ELR (cell line): ENCODE measurements at regions not wholly inside any gene's neighbourhood (a gene's known extent, or its start where the extent isn't known, plus 50 kb on each side); places are given as distances from the start of the nearest gene placed in this dataset.
"Not testable (repeated sequence)": the region's sequence is repeated elsewhere in the genome, so short reads cannot be mapped to it uniquely, and the experiment has no call there.

Experiments
- DNase-seq: peaks from one replicate; pipeline ENCODE4 v3.0.0-alpha.2; 2015; ENCODE audit warnings: low read depth

- not testable (repeated sequence) for DNase-seq
Measured at GRCh38 chr9:94387338-94388010, 59.0 kb upstream of the NUTM2F start.

GRCh38 chr9:94388011-94388406, 59.6 kb upstream of the NUTM2F start:
- not testable (repeated sequence) for DNase-seq

DNA sequence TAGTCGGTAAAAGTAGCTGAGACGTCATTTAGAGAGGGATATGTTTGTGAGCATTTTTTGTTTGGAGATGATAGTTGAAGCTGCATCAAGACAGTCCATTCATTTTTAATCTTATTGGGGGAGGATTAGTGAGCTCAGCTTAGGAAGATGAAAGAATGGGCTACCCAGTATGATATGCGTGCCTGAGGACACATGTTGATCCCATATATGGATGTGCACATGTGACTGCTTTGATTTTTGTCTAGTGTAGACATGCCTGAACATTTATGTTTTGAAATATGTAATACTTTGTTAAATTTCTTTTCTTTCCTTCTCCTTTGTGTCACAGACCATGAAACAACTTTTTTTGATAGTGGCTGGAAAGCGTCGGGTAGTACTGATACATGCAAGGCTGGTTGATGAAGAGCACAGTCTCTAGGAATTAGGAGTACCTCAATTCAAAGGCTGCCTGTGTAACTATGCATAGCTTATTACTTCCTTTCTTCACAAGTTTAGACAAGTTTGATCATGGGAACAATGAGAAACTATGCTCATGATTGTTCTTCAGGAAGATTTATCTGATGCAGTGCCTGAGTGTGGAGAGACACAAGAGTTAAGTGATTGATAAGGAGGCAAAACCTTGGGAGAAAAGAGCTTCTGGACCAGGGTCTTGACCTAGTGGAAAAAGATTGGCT, 62.1 kb upstream of the NUTM2F start:
- DNase-seq, result not testable (repeated sequence)

- DNase-seq, result not testable (repeated sequence)
Measured at GRCh38 chr9:94392971-94393624, 64.7 kb upstream of the NUTM2F start.

- DNase-seq, result not testable (repeated sequence)
Measured at GRCh38 chr9:94397766-94398379, 69.4 kb upstream of the NUTM2F start.

- not testable (repeated sequence) for DNase-seq
Measured at GRCh38 chr9:94400461-94400860, 72.0 kb upstream of the NUTM2F start.

GRCh38 chr9:94402795-94403194, 74.4 kb upstream of the NUTM2F start:
- not testable (repeated sequence) for DNase-seq

- not testable (repeated sequence) for DNase-seq
Measured at GRCh38 chr9:94403571-94403970, 75.1 kb upstream of the NUTM2F start.

GRCh38 chr9:94413665-94414064, 85.2 kb upstream of the NUTM2F start:
- not testable (repeated sequence) for DNase-seq

GRCh38 chr9:94415111-94415510, 86.7 kb upstream of the NUTM2F start:
- DNase-seq, result not testable (repeated sequence)

- not testable (repeated sequence) for DNase-seq
Measured at GRCh38 chr9:94420098-94420497, 91.7 kb upstream of the NUTM2F start.

- not testable (repeated sequence) for DNase-seq
Measured at GRCh38 chr9:94421951-94422350, 93.5 kb upstream of the NUTM2F start.

DNA sequence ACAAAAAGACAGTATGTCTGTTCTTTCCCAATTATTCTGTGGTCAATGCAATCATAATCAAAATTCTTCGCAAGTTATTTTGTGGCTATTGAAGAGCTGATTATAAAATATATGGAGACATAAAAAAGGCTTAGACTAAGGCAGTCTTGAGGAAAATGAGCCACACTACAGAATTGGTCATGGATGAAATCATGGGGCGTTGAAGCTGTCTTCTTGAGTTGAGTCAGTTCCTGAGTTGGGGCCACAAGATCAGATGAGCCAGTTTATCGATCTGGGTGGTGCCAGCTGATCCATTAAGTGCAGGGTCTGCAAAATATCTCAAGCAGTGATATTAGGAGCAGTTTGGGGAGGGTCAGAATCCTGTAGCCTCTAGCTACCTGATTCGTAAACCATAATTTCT, 96.9 kb upstream of the NUTM2F start:
- peak; percentile 21 for DNase-seq

DNA sequence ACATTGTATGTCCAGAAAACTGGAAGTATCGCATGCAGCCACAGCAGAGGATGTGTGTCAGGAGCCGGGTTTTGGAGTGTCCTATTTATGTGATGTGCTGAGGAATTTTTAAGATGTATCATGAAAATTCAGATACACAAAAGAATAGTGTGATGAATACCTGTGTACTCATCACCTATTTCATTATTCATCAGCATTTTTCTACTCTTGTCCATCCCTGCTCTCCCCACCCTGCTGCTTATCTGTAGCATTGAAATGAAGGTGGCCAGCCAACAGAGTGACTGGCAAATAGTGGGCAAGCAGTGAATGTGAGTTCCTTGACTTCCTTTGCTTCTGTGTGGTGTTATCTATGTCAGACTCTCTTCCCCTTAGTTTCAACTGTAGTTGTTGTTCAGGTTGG, 108.7 kb upstream of the NUTM2F start:
- DNase-seq, result not testable (repeated sequence)

- not testable (repeated sequence) for DNase-seq
Measured at GRCh38 chr9:94438336-94438735, 109.9 kb upstream of the NUTM2F start.

DNA sequence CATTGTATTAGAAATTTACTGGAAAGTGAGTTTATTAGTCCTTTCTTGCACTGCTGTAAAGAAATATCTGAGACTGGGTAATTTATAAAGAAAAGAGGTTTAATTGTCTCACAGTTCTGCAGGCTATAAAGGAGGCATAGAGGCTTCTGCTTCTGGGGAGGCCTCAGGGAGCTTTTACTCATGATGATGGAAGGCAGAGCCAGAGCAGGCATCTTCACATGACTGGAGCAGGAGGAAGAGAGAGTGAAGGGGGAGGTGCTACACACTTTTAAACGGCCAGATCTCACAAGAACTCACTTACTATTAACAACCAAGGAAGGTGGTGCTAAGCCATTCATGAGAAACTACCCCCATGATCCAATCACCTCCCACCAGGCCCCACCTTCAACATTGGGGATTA, 112.7 kb upstream of the NUTM2F start:
- not testable (repeated sequence) for DNase-seq

- DNase-seq, result no peak
Measured at GRCh38 chr9:94441796-94442195, 113.1 kb upstream of the PCAT7 start.

DNA sequence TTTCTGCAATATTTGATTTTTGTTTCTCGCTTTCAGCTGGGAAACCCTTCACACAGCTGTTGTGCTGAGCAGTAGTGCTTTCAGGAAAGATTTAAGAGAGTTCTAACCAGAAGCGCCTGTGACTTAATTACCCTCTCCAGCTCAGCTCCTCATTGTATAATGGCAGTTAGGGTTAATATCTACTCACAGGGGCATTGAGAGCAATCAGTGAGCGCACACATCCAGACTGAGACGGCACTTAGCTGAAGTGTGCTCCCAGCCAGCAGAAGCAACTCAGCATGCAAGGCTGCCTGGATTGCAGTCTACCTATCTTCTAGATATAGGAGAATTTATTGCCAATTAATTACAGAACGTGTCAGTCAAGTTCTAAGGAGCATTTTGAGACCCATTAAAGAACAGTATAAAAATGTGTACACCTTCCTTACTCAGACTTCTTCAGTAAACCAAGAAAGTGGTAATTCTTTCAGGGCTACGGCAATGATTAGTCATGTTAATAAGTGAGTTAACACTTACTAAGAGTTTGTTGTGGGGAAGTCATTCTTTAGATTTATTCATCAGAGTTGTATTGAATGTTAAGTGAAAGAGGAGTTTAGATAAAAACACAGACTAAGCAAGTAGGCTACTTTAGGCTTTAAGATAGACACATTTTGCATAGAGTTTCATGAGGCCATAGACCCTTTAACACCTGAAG, 111.7 kb upstream of the PCAT7 start:
- peak; percentile 10 for DNase-seq

GRCh38 chr9:94445863-94446262, 109.0 kb upstream of the PCAT7 start:
- no peak for DNase-seq

GRCh38 chr9:94449486-94449885, 105.4 kb upstream of the PCAT7 start:
- no peak for DNase-seq

DNA sequence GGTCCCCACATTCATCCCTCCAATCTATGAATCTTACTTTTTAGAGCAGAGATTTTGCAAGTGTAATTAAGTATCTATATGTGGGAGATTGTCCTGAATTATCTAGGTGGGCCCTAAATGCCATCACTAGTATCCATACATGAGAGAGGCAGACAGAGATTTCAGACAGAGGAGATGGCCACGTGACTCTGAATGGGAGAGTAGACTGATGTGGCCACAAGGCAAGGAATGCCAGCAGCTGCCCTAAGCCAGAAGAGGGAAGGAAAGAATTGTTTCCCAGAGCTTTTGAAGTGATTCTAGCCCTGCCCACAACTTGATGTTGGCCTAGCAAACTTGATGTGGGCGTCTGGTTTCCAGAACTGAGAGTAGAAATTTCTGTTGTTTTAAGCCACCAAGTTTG, 90.1 kb upstream of the PCAT7 start:
- no peak for DNase-seq

- not testable (repeated sequence) for DNase-seq
Measured at GRCh38 chr9:94472063-94472462, 82.8 kb upstream of the PCAT7 start.
